GM18873 (cell line): ENCODE measurements at regions not wholly inside any gene's neighbourhood (a gene's known extent, or its start where the extent isn't known, plus 50 kb on each side); places are given as distances from the start of the nearest gene placed in this dataset.

ENCODE experiments used
- ATAC-seq: cut with Tn5 transposase; IDR thresholded peaks from one replicate; pipeline ENCODE4 v1.9.1; 2021; ENCODE audit warnings: mild to moderate bottlenecking, moderate library complexity, moderate number of reproducible peaks; ENCODE audit not compliant: unreplicated experiment, low FRiP score

DNA sequence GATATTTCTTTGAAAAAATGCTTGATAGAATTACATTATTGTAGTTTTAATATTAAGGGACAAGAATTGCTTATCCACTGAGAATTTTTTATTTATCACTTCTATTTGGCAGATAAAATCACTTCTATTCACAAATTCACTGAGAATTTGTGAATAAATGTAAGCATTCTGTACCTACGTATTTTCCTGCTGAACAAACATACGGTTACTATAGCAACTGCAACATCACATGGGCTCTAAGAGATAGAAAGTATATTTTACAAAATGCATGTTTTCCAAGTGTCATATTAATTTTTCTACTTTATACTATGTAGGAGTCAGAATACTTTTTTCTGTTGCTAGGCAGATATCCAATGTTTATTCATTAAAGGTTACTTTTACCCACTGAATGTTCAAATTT lies 166.2 kb downstream of the ZIC1 start:
- ATAC-seq: no peak

DNA sequence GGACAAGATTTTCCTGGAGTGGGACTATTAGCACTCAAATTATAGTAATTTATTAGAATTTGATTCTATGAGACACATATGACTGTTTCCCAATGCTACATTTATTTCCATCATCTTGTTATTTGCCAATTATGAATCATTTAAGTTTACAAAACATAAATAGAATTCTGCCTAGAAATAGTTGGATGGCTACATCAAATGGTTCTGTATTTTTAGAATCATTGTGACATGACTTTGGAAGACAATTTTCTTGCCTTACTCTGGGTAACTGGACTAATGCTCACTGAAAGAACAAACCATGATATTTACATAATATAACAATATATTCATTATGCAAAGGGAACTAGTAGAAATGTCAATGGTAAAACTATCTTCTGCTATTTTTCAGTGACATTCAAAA lies 173.5 kb downstream of the ZIC1 start:
- no peak for ATAC-seq

DNA sequence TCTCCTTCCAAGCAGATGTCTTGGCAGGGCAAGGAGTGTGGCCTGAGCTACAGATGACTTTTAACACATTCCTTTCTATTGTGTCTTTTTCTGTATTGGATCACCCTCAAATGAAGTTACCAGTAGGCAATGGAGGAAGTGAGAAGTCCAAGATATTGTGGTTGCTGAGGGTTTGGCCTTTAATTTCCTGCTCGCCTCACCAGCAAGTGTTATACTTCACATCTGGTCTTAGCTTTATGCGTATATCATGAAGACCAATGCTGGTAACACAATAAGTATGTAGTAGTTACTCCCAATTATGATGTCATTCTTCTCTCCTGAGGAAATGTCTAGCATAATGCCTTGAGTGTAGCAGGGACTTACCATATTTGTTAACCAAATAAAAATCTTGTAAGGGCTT lies 179.9 kb downstream of the ZIC1 start:
- no peak for ATAC-seq

GRCh38 chr3:147604136-147604535 lies 195.0 kb downstream of the ZIC1 start:
- ATAC-seq: no peak

DNA sequence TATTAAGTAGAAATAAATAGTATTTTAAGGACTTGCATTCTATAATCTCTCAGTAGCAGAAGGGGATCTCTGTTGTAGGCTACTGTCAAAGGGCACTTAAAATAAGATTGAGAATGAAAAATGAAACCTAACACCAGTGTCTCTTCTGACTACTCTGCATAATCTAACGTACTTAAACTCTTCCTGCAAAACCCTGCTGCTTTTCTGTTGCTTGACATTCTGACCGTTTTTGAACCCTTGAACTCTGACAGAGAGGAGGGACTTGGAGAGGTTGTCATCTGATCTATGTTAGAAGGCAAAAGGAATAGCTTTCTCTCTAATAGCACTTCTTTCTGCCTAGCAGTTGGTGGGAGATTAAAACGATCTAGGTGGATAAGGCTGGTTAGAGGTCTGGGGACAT lies 204.6 kb downstream of the ZIC1 start:
- ATAC-seq: no peak

DNA sequence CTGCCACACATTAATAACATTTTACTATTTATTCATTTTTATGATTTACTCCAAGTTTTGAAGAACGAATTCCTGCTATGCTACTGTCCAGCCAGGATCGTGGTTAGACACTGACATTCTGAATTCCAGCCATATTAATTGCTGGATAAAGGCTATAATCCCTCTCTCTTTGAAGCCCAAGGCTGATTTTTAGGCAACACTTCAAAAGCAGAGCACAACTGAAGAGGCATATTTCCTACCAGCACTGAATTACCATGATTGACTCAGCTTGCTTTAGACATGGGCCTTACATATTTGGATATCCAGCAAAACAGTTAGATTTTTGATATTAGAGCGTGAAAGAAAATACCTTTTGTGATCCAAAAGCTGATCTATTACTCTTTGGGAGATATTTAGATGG lies 205.0 kb downstream of the ZIC1 start:
- ATAC-seq: no peak

GRCh38 chr3:147615035-147615434 lies 205.9 kb downstream of the ZIC1 start:
- no peak for ATAC-seq

DNA sequence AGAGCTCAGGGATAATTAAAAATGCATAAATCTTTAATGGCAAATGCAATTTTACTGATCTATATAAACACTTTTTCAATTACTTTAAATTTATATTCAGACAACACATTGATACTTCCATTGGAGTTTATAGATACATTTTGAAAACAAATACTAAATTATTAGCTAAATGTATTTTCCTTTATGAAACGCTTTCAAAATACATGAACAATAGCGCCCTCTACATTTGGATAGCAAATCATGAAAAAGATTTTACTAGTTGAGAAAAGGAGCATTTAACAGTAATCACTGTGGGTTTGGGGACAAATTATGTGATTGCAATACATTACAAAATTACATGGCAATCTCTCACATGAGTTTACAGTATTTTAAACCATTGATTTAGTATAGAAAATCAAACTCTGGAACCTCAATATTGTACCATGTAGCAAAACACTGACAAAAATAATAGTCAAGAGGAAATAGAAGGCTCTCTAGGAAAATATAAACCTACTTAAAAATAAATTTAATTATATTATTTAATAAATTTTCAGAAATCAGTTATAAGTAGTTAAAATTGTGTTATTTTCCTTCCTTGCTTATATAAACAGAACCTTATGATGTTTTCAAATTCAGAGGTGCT lies 207.9 kb downstream of the ZIC1 start:
- ATAC-seq: no peak

DNA sequence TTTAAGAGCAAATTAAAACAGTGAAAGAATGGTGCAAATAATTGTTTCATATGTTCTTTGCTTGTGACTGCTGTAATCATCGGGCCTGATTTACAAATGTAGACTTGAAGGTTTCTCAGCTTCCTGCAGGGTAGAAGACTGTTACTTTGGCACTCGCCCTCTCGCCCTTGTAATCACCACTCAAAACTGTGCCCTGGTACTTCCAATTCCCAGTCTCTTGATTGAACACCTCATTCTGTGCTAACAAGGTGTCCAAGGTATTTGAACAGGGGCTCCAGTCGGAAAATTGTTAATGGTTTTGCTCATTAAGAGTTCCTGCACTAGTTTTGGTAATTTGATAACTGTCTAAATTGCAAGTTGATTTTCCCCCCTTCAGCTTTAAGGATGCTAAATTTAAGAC lies 209.5 kb downstream of the ZIC1 start:
- no peak for ATAC-seq

DNA sequence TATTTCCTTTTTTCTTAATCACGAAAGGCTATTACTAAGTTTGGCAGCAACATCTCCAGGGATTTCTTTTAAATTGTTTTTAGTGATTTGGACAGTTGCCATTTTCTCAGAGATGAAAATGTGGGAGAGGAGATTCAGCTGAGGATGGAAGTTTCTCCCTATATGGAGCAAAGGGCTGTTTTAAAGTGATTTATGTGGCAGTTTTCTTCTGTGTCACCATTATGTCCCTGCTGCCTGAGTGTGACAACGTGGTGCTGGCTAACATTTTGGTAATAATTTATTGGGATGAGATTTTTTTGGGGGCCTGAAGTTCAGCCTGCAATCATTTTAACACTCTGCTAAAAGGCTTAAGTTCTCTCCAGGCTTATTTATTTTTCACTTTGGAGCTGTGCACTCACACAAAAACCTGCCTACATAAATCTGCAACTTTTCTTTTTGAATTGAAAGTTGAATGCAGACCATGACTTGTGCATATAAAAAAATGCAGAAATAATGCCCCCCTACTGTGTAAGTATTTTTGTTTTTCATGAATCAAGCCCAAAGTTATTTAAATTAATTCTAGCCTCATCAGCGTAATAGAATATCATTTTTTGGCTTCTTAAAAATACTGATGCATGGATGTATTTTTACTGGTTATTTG lies 210.9 kb downstream of the ZIC1 start:
- ATAC-seq: no peak

DNA sequence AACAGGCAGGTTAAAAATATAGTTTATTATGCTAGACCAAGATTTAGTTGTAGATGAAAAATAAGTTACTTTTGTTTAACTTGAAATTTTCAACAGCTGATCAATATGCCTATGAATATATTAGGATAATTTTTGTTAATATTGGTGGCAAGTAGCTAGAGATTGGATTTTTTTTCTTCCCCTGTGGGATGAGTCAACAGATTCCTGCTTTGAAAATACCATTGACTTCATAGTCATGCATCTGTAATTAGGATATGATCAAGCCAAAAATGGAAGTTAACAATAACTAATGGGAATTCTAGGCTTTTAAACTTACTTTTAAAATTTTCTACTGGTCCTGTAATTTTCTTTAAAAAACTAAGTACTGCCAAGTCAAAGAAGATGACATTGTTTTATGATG lies 211.7 kb downstream of the ZIC1 start:
- ATAC-seq: no peak

DNA sequence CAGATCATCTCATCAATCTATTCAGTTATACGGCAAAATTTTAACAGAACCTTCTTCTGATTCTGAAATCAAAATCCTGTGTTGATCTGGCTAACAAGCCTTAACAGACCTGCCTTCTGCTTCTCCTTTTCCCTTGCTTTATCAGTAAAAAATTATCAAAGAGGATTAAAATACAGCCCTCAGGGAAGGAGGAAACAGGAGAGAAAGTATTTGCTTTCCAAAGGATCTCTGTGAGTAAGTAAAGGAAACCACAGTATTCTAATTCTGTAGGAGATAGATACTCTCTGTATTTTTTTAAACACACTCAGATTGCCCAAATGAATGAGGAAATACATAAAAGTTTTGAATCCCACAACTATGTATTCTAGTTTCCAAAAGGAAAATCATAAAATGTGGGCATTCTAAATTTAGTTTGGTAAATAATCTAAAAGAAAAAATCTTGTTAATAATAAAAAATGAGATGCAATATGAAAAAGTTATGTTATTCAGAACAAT lies 221.8 kb downstream of the ZIC1 start:
- no peak for ATAC-seq

GRCh38 chr3:147640781-147641180 lies 231.6 kb downstream of the ZIC1 start:
- ATAC-seq: no peak

DNA sequence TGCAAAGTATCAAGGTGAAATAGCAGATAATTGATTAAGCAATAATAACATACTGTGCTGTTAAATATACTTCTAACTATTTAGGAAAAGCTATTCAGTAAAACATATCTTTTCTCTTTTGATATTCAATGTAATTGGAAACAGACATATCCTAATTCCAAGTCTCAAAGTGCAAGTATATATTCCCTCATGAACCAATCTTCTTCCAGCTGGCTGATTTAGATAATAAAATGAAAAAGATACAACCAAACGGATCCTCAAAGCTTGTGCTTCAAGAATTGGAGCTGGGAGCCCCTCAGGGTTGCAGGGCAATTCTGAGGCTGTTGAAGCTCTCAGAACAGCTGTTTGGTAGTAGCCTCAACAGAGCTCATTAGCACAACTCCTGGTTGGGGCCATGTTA lies 236.6 kb downstream of the ZIC1 start:
- no peak for ATAC-seq

GRCh38 chr3:147649475-147649874 lies 240.3 kb downstream of the ZIC1 start:
- ATAC-seq: no peak

DNA sequence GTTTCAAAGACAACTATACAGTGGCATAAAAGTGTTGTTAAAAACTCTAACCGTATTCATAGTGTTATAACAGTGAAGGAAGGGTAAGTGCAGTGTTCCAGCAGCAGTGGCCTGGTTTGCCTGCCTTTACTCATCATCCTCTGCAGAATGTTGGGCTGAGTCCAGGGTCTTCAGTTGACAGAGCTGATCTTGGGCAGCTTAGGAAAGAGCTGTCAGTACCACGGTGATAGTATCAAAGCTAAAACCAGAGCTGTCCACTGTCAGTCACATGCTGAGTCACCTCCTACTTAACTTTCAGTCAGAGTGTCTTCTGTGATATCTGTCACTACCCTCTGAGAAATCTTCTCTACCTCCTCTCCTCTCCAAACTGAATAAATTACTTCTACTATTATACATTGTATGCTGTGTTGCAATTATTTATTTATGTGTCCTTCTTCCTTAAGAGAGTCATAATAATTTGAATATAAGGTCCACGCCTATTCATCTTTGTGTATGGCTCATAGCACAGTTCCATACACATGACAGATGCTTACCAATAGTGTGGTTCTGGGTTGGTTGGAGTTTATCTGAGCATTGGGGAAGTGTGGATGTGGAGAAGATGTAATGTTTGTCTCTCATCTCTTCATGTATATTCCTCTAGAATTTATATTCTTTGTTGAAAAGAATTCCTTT lies 242.1 kb downstream of the ZIC1 start:
- ATAC-seq: no peak

GRCh38 chr3:147652651-147653366 lies 243.6 kb downstream of the ZIC1 start:
- no peak for ATAC-seq

- ATAC-seq: no peak
Observed at GRCh38 chr3:147653367-147653923, 244.3 kb downstream of the ZIC1 start.

DNA sequence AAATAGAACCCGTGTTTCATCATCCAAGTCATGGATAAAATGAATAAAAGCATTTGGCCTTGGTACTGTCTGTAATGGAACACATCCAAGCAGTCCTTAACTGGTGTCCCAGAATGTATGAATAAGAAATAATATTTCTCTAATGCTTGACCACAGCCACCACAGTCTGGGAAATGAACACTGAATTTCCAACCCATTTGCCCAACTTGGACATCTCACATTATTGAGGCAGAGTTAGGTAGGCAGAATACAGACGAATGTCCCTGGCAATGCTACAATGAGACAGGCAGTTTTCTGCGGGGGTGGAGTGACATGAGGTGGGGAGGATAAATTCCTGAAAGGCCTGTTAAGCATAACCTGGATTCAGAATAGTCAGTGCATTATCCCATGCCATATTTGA lies 245.7 kb downstream of the ZIC1 start:
- no peak for ATAC-seq

DNA sequence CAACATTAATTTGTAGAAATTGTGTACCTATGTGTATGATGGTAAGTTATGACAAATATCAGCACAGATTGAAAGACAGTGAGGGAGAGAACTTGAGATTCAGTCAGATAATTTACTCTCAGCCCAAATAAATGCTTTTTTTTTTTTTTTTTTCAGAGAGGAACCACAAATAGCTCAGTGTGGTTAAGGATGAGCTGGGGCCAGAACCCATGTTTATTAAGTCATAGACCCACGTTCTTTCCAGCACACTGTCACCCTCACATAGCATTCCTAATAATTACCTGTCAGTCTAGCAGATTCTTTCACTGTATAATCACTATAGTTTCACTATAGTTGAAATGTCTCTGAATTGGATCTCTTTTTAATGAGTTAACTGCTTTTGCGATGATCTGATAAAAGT lies 246.1 kb downstream of the ZIC1 start:
- ATAC-seq: no peak

- no peak for ATAC-seq
Observed at GRCh38 chr3:147656023-147656422, 246.9 kb downstream of the ZIC1 start.
